Activated naive CD4-positive, alpha-beta T cell treated with anti-CD3 and anti-CD28 coated beads for 36 hours (primary cell): ENCODE measurements at regions not wholly inside any gene's neighbourhood (a gene's known extent, or its start where the extent isn't known, plus 50 kb on each side); places are given as distances from the start of the nearest gene placed in this dataset.

Experiments
- CTCF ChIA-PET: fragments of 350-600 bp; sonication (Branson Sonifier 250); formaldehyde crosslinking; loops from one replicate; lab custom pipeline; 2021; ENCODE audit warnings: antibody characterized with exemption; lab: Charles Lee
- DNase-seq: peaks from one replicate; pipeline ENCODE4 v3.0.0-alpha.2; 2020
- H3K27ac Mint-ChIP-seq: one replicate; pipeline ENCODE4 v1.8.0; 2021; ENCODE audit warnings: mild to moderate bottlenecking, mixed read lengths
- H3K27me3 Mint-ChIP-seq: one replicate; pipeline ENCODE4 v1.8.0; 2021; ENCODE audit warnings: low read depth, mixed read lengths
- H3K36me3 Mint-ChIP-seq: one replicate; pipeline ENCODE4 v1.8.0; 2021; ENCODE audit warnings: low read depth, mixed read lengths
- H3K4me1 Mint-ChIP-seq: one replicate; pipeline ENCODE4 v1.8.0; 2021; ENCODE audit warnings: low read depth, mixed read lengths
- H3K4me3 Mint-ChIP-seq: one replicate; pipeline ENCODE4 v1.8.0; 2021; ENCODE audit warnings: mild to moderate bottlenecking, moderate library complexity, mixed read lengths
- H3K9me3 Mint-ChIP-seq: one replicate; pipeline ENCODE4 v1.8.0; 2021; ENCODE audit warnings: mixed read lengths
- intact Hi-C: fragments of 100-400 bp; cut with micrococcal nuclease; formaldehyde crosslinking; loops from one replicate; pipeline ENCODE4 v1.15.1; 2023

GRCh38 chr21:40901691-40902090 is 54.7 kb upstream of the DSCAM start:
- Mint-ChIP-seq H3K4me3 (no peak overlapping the region), H3K4me1 (no peaks in the 10 kb centered on the region), H3K9me3 (peaks cover 3% of the 10 kb centered on the region), H3K36me3 (no peaks in the 10 kb centered on the region), H3K27ac (no peak overlapping the region), H3K27me3 (peaks cover 2% of the 10 kb centered on the region)
- intact Hi-C loops = no loop called here
- CTCF ChIA-PET = no interaction called here
- no peak for DNase-seq

- no peak for DNase-seq
- peaks cover 2% of the 10 kb centered on the region for H3K27me3 Mint-ChIP-seq
- CTCF ChIA-PET = no interaction called here
- H3K36me3 Mint-ChIP-seq = no peaks in the 10 kb centered on the region
- H3K4me1 Mint-ChIP-seq = no peaks in the 10 kb centered on the region
- no peak overlapping the region for H3K4me3 Mint-ChIP-seq
- intact Hi-C loops = no loop called here
- H3K9me3 Mint-ChIP-seq = no peaks in the 10 kb centered on the region
- no peak overlapping the region for H3K27ac Mint-ChIP-seq
These were observed 55.3 kb upstream of the DSCAM start for GRCh38 chr21:40902299-40902698.

DNA sequence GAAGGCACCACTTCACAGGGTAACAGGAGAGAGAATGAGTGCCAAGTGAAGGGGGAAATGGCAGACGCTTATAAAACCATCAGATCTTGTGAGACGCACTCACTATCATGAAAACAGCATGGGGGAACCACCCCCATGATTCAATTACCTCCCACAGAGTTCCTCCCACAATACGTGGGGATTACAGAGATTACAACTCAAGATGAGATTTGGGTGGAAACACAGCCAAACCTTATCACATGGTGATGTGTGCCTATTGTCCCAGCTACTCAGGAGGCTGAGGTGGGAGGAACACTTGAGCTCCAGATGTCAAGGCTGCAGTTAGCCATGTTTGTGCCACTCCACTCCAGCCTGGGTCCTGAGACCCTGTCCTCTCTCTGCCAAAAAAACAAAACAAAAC is 56.0 kb upstream of the DSCAM start:
- H3K4me1 Mint-ChIP-seq = no peaks in the 10 kb centered on the region
- H3K27me3 Mint-ChIP-seq = peaks cover 2% of the 10 kb centered on the region
- no peaks in the 10 kb centered on the region for H3K9me3 Mint-ChIP-seq
- H3K4me3 Mint-ChIP-seq = no peak overlapping the region
- DNase-seq = no peak
- intact Hi-C loops = no loop called here
- H3K27ac Mint-ChIP-seq = no peak overlapping the region
- H3K36me3 Mint-ChIP-seq = no peaks in the 10 kb centered on the region
- CTCF ChIA-PET = interaction anchor here (1.0 kb wide), 1 partner anchor 23 kb away, joined by 3 read pairs; no protein-coding TSS in a partner anchor

DNA sequence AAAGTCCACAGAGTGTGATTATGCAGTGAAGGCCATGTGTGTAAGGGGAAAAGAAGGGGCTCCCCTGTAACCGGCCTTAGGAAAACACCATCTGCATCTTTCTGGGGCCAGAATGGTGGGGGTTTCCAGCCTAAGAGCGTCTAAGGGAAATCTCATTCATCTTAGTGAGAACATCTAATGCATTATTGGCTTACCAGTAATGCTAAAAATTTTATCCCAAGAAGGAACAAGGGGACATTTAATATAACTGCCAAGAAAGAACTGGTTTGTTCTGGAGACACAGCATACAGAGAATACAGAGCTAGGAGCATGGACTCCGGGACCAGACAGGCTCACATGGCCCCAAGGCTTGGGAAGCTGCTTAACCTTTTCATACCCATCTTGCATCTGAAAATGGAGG is 58.3 kb upstream of the DSCAM start:
- CTCF ChIA-PET = no interaction called here
- no peak for DNase-seq
- H3K27ac Mint-ChIP-seq = no peak overlapping the region
- no peaks in the 10 kb centered on the region for H3K4me1 Mint-ChIP-seq
- H3K9me3 Mint-ChIP-seq = no peaks in the 10 kb centered on the region
- intact Hi-C loops = no loop called here
- H3K4me3 Mint-ChIP-seq = no peak overlapping the region
- no peaks in the 10 kb centered on the region for H3K36me3 Mint-ChIP-seq
- peaks cover 2% of the 10 kb centered on the region for H3K27me3 Mint-ChIP-seq

DNA sequence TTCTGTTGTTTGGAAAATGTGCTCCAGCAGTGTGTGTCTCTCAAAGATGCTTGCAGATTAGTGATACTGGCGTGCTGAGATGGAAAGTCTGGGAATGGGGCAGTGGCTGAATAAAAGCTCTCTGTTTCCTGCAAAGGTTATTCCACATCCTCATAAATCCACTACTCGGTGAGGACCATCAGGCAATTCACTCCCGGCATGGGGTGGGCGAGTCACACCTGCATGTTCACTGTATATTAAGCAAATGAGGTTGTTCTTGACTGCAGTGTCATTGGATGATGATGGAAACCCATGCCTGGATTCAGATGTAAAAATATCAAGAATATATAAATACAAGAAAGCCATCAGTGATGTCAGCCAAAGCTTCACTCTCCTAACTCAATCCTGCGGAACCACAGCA is 65.4 kb upstream of the DSCAM start:
- no peak overlapping the region for H3K4me3 Mint-ChIP-seq
- no peaks in the 10 kb centered on the region for H3K36me3 Mint-ChIP-seq
- peaks cover 19% of the 10 kb centered on the region for H3K27me3 Mint-ChIP-seq
- no peaks in the 10 kb centered on the region for H3K4me1 Mint-ChIP-seq
- intact Hi-C loops = no loop called here
- H3K27ac Mint-ChIP-seq = no peak overlapping the region
- peaks cover 9% of the 10 kb centered on the region for H3K9me3 Mint-ChIP-seq
- no peak for DNase-seq
- CTCF ChIA-PET = no interaction called here

DNA sequence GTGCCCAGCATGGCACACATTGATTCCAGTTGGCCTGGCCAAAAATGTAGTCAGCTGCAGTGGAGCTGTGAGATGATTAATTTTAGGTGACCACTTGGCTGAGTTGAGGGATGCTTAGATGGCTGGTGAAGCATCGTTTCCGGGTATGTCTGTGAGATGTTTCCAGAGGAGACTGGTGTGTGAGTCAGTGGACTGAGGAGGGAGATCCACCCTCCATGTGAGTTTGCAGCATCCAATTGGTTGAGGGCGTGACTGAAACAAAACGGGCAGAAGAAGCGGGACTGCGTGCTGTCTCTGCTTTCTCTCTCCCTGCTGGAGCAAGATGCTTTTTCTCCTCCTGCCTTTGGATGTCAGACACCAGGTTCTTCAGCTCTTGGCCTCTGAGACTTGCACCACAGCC is 68.2 kb upstream of the DSCAM start:
- no peaks in the 10 kb centered on the region for H3K36me3 Mint-ChIP-seq
- no peak for DNase-seq
- H3K27me3 Mint-ChIP-seq = peaks cover 19% of the 10 kb centered on the region
- intact Hi-C loops = no loop called here
- no peaks in the 10 kb centered on the region for H3K4me1 Mint-ChIP-seq
- peaks cover 9% of the 10 kb centered on the region for H3K9me3 Mint-ChIP-seq
- CTCF ChIA-PET = no interaction called here
- H3K4me3 Mint-ChIP-seq = no peak overlapping the region
- H3K27ac Mint-ChIP-seq = no peak overlapping the region

DNA sequence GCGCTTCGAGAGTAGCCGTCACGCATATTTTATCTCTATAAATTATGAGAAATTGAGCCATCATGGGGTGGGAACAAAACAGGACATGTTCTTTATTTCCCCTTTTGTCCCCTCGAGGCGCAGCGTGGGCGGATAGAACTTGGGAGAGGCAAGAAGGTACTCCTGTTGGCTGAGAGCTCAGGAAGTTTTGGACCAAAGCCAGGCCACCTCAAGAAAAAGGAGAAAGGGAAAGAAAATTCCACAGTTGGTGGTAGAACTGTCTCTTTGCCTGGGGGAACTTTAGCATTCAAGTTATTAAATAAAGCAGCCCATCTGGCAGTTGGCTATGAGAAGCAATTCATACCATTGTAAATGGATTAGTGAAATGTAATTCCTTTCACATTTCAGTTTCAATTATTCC is 76.4 kb upstream of the DSCAM start:
- CTCF ChIA-PET = interaction anchor here (0.7 kb wide), 1 partner anchor 278 kb away, joined by 4 read pairs; no protein-coding TSS in a partner anchor
- Mint-ChIP-seq H3K9me3 (peaks cover 7% of the 10 kb centered on the region), H3K4me3 (no peak overlapping the region), H3K36me3 (no peaks in the 10 kb centered on the region), H3K4me1 (no peaks in the 10 kb centered on the region), H3K27me3 (no peaks in the 10 kb centered on the region), H3K27ac (no peak overlapping the region)
- intact Hi-C loops = no loop called here
- no peak for DNase-seq

DNA sequence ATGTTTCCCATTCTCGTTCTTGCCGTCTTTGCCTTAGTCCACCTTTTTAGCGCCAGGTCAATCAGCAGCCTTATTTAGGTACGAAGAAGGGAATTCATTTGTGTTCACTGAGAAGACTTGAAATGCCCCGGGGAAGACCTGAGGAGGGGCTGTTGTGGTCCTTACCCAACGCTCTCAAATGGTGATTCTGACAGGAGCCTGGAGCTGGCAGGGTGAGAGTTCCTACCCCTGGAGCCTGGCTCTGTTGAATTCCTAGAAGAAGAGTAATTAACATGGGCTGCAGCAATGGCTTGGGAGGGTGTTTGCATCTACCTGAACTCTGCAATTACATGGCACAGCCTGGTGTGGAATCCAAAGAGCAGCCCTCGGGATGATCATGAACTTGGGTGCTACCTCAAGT is 76.9 kb upstream of the DSCAM start:
- CTCF ChIA-PET = no interaction called here
- Mint-ChIP-seq H3K4me1 (no peaks in the 10 kb centered on the region), H3K4me3 (no peak overlapping the region), H3K27ac (no peak overlapping the region), H3K36me3 (no peaks in the 10 kb centered on the region), H3K27me3 (no peaks in the 10 kb centered on the region), H3K9me3 (peaks cover 11% of the 10 kb centered on the region)
- DNase-seq = no peak
- intact Hi-C loops = no loop called here

DNA sequence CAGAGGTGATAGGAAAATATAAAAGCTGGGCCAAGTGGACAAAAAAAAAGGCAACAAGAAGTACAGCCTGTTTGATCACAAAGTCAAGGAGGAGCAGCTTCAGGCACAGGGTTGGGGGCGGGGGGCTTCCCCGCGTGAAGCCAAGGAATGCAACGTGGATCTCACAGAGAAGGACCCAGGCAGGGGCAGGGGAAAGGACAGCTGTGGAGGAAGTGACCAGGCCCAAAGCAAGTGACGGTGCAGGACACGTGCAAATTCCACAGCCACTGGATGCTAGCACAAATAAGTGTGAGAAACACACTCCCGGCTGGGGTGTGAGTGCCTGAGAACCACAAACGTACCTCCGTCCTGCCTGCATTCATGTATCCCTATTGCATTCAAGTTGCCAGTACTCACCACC is 77.7 kb upstream of the DSCAM start:
- Mint-ChIP-seq H3K9me3 (peaks cover 15% of the 10 kb centered on the region), H3K27ac (no peak overlapping the region), H3K4me3 (no peak overlapping the region), H3K27me3 (no peaks in the 10 kb centered on the region), H3K4me1 (no peaks in the 10 kb centered on the region), H3K36me3 (no peaks in the 10 kb centered on the region)
- no peak for DNase-seq
- intact Hi-C loops = no loop called here
- CTCF ChIA-PET = no interaction called here

DNA sequence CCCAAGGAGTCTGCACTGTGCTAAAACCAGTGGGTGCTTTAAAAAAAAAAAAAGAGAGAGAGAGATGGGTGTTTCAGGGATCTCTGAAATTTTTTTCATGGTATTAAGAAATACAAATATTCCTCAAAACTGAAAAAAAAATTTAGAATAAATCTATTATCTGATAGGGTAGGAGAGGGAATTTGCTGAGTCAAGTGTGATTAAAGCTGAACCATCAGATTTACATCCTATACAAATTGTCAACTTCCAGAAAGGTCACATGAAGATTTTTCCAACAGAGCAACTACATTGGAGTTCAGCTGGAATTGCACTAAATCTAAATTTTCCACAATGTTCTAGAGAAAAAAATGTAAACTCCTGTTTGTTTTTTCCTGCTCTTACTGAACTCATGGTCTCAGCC is 79.3 kb upstream of the DSCAM start:
- H3K36me3 Mint-ChIP-seq = no peaks in the 10 kb centered on the region
- no peak overlapping the region for H3K27ac Mint-ChIP-seq
- H3K9me3 Mint-ChIP-seq = peaks cover 19% of the 10 kb centered on the region
- CTCF ChIA-PET = interaction anchor here (0.7 kb wide), 1 partner anchor 385 kb away, joined by 4 read pairs; no protein-coding TSS in a partner anchor
- no peaks in the 10 kb centered on the region for H3K27me3 Mint-ChIP-seq
- intact Hi-C loops = no loop called here
- H3K4me1 Mint-ChIP-seq = no peaks in the 10 kb centered on the region
- DNase-seq = no peak
- no peak overlapping the region for H3K4me3 Mint-ChIP-seq

- CTCF ChIA-PET = no interaction called here
- no peak for DNase-seq
- Mint-ChIP-seq H3K4me1 (no peaks in the 10 kb centered on the region), H3K4me3 (no peak overlapping the region), H3K27me3 (peaks cover 4% of the 10 kb centered on the region), H3K9me3 (peaks cover 21% of the 10 kb centered on the region), H3K27ac (no peak overlapping the region), H3K36me3 (no peaks in the 10 kb centered on the region)
- intact Hi-C loops = no loop called here
These were observed 82.9 kb upstream of the DSCAM start for GRCh38 chr21:40929833-40930232.

DNA sequence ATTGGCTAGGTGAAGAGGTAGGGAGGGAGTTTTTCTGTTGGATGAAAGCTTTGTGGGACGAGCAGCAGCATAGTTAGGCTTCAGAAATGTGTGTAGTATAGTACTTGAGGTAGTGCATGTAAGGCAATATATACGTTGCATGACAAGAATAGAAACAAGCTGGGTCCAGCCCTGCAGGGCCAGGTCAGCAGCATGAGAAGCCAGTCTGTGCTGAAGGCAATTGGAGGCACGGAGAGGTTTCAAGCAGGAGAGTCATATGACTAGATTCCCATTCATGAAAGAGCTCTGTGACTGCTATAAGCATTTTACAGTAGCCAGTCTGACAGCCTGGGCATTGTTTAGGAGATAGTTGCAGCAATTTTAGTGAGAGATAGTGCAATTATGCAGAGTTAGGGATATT is 84.2 kb upstream of the DSCAM start:
- Mint-ChIP-seq H3K9me3 (peaks cover 21% of the 10 kb centered on the region), H3K4me1 (no peaks in the 10 kb centered on the region), H3K36me3 (no peaks in the 10 kb centered on the region), H3K27ac (no peak overlapping the region), H3K27me3 (peaks cover 4% of the 10 kb centered on the region), H3K4me3 (no peak overlapping the region)
- no peak for DNase-seq
- CTCF ChIA-PET = no interaction called here
- intact Hi-C loops = no loop called here

DNA sequence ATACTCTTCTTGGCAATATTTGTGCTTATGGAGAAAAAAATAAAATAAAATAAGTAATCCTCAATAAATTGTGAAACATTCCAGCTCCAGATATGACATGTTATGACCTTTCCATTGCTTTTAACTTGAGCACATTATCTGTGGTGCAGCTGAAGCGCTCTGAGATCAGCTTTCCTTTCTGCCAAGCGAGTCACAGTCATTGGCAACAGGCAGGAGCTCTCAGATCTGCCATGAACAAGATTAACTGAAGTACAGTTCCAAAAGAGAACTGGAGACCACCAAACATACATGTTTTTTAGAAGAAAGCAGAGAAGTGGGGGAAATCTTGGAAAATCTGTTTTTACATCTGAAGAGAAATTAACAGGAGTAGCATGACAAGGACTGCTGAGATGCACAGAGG is 89.2 kb upstream of the DSCAM start:
- H3K27ac Mint-ChIP-seq = no peak overlapping the region
- CTCF ChIA-PET = no interaction called here
- H3K27me3 Mint-ChIP-seq = peaks cover 16% of the 10 kb centered on the region
- H3K36me3 Mint-ChIP-seq = no peaks in the 10 kb centered on the region
- H3K9me3 Mint-ChIP-seq = peaks cover 2% of the 10 kb centered on the region
- H3K4me3 Mint-ChIP-seq = no peak overlapping the region
- DNase-seq = no peak
- H3K4me1 Mint-ChIP-seq = no peaks in the 10 kb centered on the region
- intact Hi-C loops = no loop called here

DNA sequence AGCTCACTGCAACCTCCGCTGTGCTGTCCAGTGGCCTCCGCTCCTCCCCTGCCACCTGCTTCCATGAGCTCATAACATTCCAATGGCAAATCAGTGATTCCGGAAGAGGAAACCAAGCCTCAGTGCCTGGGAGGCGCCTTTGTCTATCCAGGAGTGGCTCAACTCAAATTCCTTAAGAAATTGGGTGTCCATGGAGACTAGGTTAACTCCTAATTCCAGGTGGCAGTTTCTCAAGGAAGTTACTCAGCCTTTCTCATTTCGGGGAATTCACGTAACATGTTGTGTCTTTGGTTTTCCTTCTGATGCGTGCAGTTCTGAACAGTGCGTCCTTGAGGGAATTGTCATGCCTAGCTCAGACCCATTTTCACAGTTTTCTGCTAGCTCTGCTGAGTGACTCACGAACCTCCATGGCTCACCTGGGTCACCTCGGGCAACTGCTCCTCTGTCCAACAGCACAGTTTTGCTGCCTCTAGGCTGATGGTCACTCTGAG is 89.9 kb upstream of the DSCAM start:
- Mint-ChIP-seq H3K36me3 (no peaks in the 10 kb centered on the region), H3K27ac (no peak overlapping the region), H3K9me3 (no peaks in the 10 kb centered on the region), H3K27me3 (peaks cover 15% of the 10 kb centered on the region), H3K4me1 (no peaks in the 10 kb centered on the region), H3K4me3 (no peak overlapping the region)
- CTCF ChIA-PET = no interaction called here
- DNase-seq = no peak
- intact Hi-C loops = no loop called here
